ENCODE measurements at regions not wholly inside any gene's neighbourhood (a gene's known extent, or its start where the extent isn't known, plus 50 kb on each side); places are given as distances from the start of the nearest gene placed in this dataset.

DNA sequence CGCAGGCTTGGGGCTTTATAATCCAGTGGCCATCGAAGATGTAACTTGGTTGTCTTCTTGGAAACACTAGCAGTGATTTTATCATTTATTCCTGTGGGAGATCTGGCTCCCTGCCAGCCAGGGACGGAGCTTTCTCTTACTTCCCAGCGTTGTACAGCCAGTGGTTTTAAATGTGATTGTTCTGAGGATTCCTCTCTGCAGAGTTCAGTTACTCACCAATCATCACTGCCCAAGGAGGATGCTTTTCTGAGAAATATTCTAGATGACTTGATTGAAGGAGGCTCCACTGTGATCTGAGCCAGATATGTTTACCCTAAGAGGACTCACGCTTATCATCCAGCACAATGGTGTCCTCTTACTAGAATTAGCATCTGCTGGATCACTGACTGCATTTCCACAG lies 744.3 kb downstream of the RNF144A start:
- intact Hi-C loops (cut with DNase I; ENCODE audit: low total_unique reads) (no loop called here), in situ Hi-C loops (cut with MboI; ENCODE audit: low sequenced_read_pairs in 4 of 4) (no loop called here)
- H3K27ac ChIP-seq = no peak overlapping the region
- TF ChIP-seq POLR2A (IDR thresholded peaks at IDR 0.05) (no peak), CTCF (IDR thresholded peaks at IDR 0.05 in 4 of 5, conservative IDR thresholded peaks at IDR 0.05 in 1 of 5) (no peak)
- no peak overlapping the region for H3K4me3 ChIP-seq
- no peaks in the 10 kb centered on the region for H3K27me3 ChIP-seq
- no peaks in the 10 kb centered on the region for H3K9me3 ChIP-seq
- no peaks in the 10 kb centered on the region for H3K36me3 ChIP-seq
- ATAC-seq = no peak
- H3K4me1 ChIP-seq = no peaks in the 10 kb centered on the region
- no peak for DNase-seq

DNA sequence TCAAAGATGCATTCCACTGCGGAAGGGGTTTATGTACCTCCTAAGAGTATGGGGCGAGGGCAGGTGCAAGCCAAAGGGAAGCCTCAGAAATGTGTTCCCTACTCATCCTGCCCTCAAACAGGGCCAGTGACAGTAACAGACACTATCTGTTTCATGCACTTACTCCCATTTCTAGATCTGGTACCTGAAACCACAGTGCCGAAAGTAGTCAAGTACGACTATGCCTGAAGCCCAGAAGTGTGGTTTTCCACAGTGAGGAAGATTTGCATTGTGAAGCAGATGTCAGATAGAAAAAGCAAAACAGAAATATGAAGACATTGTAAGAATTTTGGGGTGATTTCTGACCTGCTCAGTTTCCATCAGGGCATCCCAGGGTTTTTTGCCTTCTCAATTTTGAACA lies 748.7 kb downstream of the RNF144A start:
- ATAC-seq (no peak), DNase-seq (no peak)
- H3K9me3 ChIP-seq = no peaks in the 10 kb centered on the region
- intact Hi-C loops (cut with DNase I; ENCODE audit: low total_unique reads) (no loop called here), in situ Hi-C loops (cut with MboI; ENCODE audit: low sequenced_read_pairs in 4 of 4) (no loop called here)
- H3K4me1 ChIP-seq = no peaks in the 10 kb centered on the region
- no peaks in the 10 kb centered on the region for H3K36me3 ChIP-seq
- TF ChIP-seq POLR2A (IDR thresholded peaks at IDR 0.05) = no peak
- TF ChIP-seq CTCF (IDR thresholded peaks at IDR 0.05 in 4 of 5, conservative IDR thresholded peaks at IDR 0.05 in 1 of 5) = no peak
- H3K27ac ChIP-seq = no peak overlapping the region
- no peak overlapping the region for H3K4me3 ChIP-seq
- no peaks in the 10 kb centered on the region for H3K27me3 ChIP-seq

- no peak overlapping the region for H3K27ac ChIP-seq
- in situ Hi-C loops (cut with MboI; ENCODE audit: low sequenced_read_pairs in 4 of 4) = no loop called here
- no peak for TF ChIP-seq POLR2A (IDR thresholded peaks at IDR 0.05)
- H3K9me3 ChIP-seq = no peaks in the 10 kb centered on the region
- DNase-seq = no peak
- H3K27me3 ChIP-seq = no peaks in the 10 kb centered on the region
- intact Hi-C loops (cut with DNase I; ENCODE audit: low total_unique reads) = no loop called here
- ATAC-seq = no peak
- no peak overlapping the region for H3K4me3 ChIP-seq
- no peaks in the 10 kb centered on the region for H3K4me1 ChIP-seq
- no peaks in the 10 kb centered on the region for H3K36me3 ChIP-seq
Measured at GRCh38 chr2:7666596-7667259, 749.5 kb downstream of the RNF144A start.

DNA sequence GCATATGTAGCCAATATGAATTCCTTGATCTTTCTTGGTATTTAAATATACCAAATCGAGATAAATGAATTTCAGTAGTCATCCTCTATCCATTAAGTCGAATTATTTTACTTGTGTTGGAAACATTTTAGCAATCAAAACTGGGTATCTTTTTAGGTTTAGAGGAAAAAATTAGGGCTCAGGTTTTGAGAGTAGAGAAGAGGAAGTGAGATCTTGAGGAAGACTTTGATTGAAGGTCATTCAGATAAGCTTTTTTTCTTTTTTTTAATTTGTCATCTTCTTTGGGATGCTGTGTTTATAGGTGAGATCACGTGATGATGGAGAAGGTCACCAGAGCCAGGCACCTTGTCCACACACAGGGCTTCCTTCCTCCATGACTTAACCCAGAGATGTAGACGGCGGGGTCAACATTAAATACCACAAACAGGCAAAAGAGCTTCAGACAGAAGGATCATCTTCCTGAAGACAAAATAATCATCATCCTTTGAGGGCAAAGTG lies 750.1 kb downstream of the RNF144A start:
- intact Hi-C loops (cut with DNase I; ENCODE audit: low total_unique reads) (no loop called here), in situ Hi-C loops (cut with MboI; ENCODE audit: low sequenced_read_pairs in 4 of 4) (no loop called here)
- Histone ChIP-seq H3K27me3 (no peaks in the 10 kb centered on the region), H3K36me3 (no peaks in the 10 kb centered on the region), H3K4me1 (no peaks in the 10 kb centered on the region), H3K27ac (no peak overlapping the region), H3K4me3 (no peak overlapping the region), H3K9me3 (no peaks in the 10 kb centered on the region)
- ATAC-seq (no peak), DNase-seq (no peak)
- no peak for TF ChIP-seq CTCF (IDR thresholded peaks at IDR 0.05 in 4 of 5, conservative IDR thresholded peaks at IDR 0.05 in 1 of 5)
- no peak for TF ChIP-seq POLR2A (IDR thresholded peaks at IDR 0.05)

- DNase-seq (peak; percentile 9 to 67), ATAC-seq (peak; percentile 75 to 78)
- TF ChIP-seq POLR2A (IDR thresholded peaks at IDR 0.05) (no peak), CTCF (IDR thresholded peaks at IDR 0.05 in 4 of 5, conservative IDR thresholded peaks at IDR 0.05 in 1 of 5) (no peak)
- in situ Hi-C loops (cut with MboI; ENCODE audit: low sequenced_read_pairs in 4 of 4) (no loop called here), intact Hi-C loops (cut with DNase I; ENCODE audit: low total_unique reads) (no loop called here)
- Histone ChIP-seq H3K36me3 (no peaks in the 10 kb centered on the region), H3K27me3 (no peaks in the 10 kb centered on the region), H3K4me3 (no peak overlapping the region), H3K9me3 (no peaks in the 10 kb centered on the region), H3K27ac (no peak overlapping the region), H3K4me1 (no peaks in the 10 kb centered on the region)
Measured at GRCh38 chr2:7670905-7671641, 753.9 kb downstream of the RNF144A start.
